GM19397 (cell line): ENCODE measurements at regions not wholly inside any gene's neighbourhood (a gene's known extent, or its start where the extent isn't known, plus 50 kb on each side); places are given as distances from the start of the nearest gene placed in this dataset.
"Not testable (repeated sequence)": the region's sequence is repeated elsewhere in the genome, so short reads cannot be mapped to it uniquely, and the experiment has no call there.

ENCODE experiments used
- ATAC-seq: cut with Tn5 transposase; IDR thresholded peaks from one replicate; pipeline ENCODE4 v1.9.1; 2021; ENCODE audit warnings: mild to moderate bottlenecking, moderate library complexity; ENCODE audit not compliant: unreplicated experiment

GRCh38 chr2:215833531-215834162, 179.7 kb downstream of the MREG start:
- no peak for ATAC-seq

DNA sequence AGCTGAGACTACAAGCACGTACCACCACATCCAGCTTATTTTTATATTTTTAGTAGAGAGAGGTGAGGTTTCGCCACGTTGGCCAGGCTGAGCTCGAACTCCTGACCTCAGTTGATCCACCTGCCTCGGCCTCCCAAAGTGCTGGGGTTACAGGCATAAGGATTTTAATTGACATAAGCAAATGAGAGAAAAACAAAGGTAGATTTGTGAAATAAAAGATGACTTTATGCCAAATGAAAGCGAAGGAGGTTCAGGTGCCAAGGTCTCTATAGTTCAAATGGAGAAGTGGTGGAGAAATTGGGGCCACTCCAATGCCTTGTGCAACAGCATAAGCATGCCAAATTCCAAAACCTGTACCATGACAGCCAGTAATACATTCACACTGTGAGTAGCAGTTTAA, 180.6 kb downstream of the MREG start:
- ATAC-seq, result no peak

- ATAC-seq, result no peak
Observed at GRCh38 chr2:215831296-215831913, 181.9 kb downstream of the MREG start.

- no peak for ATAC-seq
Observed at GRCh38 chr2:215830304-215830703, 183.0 kb downstream of the MREG start.

GRCh38 chr2:215829261-215829660, 184.1 kb downstream of the MREG start:
- ATAC-seq, result no peak

DNA sequence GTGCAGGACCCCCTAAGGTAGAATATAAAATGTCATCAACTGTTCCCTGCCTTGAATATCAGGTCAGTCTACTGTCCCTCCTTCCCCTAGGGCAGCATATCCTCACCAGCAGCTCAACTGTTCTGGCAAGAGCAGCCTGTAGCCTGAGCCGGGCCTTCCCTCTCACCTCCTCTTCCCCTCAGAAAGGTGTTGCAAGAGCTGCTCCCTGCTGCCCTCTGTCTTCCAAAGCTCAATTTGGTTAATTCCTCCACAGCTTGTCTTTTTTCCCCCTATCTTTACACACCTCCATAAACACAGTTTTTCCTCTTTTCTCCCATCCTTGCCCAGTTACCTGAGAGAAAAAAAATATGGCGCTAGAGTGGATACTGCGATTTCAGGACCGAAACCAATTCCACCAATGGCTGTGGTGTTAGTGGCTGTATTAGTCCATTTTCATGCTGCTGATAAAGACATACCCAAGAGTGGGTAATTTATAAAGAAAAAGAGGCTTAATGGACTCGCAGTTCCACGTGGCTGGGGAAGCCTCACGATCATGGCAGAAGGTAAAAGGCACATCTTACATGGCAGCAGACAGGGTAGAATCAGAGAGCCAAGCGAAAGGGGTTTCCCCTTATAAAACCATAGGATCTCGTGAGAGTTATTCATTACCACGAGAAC, 184.7 kb downstream of the MREG start:
- peak; percentile 84 for ATAC-seq

DNA sequence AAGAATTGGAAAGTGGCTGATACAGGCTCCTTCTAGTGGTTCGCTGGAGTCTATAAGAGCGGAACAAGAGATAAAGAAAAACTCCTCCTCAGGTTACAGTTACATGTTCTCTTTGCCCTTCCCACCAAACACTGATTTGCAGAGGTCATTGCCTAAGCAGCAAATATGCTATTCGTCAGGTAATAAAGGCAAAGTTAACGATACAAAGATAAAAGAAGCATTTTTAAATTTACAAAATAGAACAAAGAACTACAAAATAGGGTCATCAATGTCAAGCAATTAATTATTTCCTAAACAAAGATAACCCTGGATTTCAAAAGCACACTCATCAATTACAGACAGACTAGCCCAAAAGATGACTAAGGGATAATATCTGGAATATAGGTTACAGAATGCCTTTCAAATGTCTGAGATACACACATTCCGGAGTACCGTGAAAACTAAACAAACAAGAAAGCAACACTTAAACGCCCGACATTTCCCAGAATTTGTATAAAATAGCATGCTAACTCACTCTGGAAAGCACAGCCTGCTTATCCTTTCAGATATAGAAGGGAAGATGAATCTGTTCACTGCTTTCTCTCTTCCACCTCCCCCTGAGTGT, 186.4 kb downstream of the MREG start:
- no peak for ATAC-seq

- ATAC-seq, result no peak
Observed at GRCh38 chr2:215826376-215826775, 187.0 kb downstream of the MREG start.

GRCh38 chr2:215825707-215826106, 187.6 kb downstream of the MREG start:
- ATAC-seq, result no peak

GRCh38 chr2:215821298-215821697, 192.1 kb downstream of the MREG start:
- ATAC-seq, result not testable (repeated sequence)

DNA sequence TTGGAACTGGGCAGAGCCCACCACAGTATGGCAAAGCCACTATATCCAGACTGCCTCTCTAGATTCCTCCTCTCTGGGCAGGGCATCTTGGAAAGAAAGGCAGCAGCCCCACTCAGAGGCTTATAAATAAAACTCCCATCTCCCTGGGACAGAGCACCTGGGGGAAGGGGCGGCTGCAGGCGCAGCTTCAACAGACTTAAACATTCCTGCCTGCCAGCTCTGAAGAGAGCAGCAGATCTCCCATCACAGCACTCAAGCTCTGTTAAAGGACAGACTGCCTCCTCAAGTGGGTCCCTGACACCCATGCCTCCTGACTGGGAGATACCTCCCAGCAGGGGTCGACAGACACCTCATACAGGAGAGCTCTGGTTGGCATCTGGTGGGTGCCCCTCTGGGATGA, 193.6 kb downstream of the MREG start:
- not testable (repeated sequence) for ATAC-seq

DNA sequence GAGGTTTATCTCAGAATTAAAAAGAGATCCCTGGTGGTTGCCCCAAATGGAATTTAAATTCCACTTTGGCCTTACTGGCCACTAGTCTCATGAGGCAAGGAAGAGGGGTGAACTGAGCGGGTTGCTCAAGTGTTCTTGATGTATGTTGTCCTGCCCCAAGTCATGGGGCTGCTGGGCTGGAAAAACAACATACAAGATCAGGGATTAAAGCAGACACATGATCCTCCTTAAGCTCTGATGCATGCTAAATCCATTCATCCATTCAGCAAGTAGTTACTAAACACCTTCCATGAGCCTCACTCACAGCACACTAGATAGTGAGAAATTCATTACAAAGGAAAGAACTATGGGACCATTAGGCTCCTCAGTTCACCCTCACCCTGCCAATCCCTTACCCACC, 196.3 kb downstream of the MREG start:
- no peak for ATAC-seq

DNA sequence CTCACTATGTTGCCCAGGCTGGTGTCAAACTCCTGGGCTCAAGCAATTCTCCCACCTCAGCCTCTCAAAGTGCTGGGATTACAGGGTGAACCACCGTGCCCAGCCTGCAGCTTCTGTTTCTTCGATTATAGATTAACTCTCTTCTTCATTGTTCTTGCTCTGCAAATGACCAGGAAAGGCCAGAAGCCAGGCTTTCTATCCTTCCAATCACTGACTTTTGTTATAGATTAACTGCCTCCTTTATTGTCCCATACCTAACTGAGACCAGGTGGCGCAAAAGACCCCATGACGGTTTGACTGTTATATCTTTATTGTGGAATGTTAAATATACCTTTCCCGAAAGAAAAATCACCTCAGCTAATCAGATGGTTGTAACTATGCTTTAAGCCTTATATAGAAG, 196.9 kb downstream of the MREG start:
- ATAC-seq, result no peak

GRCh38 chr2:215815960-215816359, 197.4 kb downstream of the MREG start:
- ATAC-seq, result no peak

DNA sequence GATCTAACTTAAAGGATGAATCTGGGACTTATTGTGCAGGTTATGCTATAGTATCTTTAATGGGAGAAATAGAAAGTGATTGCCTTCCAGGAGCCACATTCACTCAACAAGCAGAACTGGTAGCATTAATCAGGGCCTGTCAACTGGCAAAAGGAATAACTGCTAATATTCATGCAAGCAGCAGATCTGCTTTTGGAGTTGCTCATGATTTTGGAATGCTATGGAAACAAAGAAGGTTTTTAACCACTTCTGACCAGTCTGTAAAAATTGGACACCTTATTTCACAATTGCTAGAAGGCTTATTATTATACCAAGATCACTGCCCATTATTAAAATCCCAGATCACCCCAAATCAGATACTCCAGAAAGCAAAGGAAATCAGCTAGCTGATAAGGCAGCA, 200.4 kb downstream of the MREG start:
- ATAC-seq, result no peak

DNA sequence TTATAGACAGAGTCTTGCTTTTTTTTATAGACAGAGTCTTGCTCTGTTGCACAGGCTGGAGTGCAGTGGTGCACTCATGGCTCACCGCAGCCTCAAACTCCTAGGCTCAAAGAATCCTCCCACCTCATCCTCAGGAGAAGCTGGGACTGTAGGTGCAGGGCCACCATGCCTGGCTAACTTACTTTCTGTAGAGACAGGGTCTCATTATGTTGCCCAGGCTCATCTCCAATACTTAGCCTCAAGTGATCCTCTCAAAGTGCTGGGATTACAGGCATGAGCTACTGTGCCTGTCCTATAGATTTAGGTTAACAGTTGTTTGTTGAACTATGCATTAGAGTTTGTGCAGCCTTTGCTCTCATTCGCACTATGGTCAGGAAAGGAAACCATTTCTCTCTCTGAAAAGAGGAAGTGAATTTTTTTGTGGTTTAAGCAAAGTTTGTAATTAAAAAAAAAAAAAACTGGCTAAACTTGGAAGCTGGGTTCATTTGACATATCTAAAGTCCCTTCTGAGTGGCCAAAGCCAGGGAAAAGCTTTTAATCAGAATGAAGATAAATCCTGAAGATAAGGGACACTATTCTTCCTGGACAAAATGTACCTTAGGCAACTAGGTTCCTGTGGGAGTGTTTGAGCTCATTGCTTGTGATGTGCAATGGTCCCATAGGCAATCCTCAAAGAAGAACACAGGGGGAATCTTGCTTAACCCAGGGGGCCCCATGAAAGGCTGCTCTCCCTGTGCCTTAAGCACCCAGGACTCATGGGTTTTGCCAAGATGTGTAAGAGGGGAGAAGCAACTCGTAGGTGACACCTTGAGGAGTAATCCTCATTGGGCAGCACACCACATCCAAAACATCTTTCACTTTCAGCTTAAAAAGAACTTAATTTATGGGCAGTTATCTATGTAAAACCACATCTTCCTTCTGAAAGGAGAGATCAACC, 201.7 kb downstream of the MREG start:
- peak; percentile 96 for ATAC-seq

DNA sequence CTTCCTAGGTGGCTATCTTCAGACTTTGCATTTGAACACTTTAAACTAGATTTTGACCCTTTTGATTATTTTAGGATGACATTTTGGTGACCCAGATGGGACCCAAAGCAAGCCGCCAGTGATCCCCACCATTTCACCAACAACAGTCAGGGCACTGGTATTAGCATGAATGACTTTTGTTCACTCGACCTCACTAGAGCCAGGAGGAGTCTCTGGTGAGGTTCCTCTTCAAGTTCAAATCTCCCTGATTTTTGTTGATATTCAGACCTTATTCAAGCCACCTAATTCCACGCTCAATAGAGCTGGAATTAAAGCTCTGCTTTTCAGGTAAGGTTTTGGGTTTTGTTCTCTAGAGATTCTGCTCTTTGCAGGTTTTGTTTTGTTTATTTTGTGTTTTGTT, 202.3 kb downstream of the MREG start:
- peak; percentile 27 for ATAC-seq

GRCh38 chr2:215808996-215809395, 204.4 kb downstream of the MREG start:
- no peak for ATAC-seq

DNA sequence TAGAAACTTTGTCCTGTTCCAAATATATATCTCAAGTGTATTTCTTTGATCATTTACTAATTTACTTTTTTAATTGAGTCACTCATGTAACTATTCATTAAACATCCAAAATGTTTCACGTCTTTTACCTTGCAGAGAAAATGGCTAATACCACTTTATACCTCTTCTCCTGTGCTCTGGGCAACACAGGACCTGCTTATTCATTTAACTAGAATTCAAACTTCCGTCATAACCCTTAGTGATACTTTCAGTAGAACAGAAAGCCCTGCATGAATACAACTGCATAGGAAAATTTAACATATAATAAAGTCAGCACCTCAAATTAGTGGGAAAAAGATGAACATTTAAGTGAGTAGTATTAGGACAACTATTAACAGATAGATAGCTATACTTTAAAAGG, 205.2 kb downstream of the MREG start:
- ATAC-seq, result no peak

DNA sequence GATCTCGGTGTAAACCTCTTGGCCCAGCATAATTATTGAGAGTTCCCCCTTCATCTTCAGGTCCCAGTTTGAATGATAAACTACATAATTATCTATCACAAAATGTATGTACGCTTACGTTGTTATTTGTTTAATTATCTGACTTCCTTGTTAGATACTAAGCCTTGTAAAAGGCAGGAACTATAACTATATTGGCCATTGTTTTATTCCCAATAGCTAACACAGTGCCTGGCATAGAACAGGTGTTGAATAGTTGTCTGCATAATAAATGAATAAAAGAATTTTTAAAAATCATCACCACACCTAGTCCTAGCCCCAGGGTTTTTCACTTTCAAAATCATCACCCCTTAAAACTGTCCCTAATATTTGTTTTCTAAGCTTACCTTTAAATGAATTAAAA, 207.9 kb downstream of the MREG start:
- ATAC-seq, result no peak

DNA sequence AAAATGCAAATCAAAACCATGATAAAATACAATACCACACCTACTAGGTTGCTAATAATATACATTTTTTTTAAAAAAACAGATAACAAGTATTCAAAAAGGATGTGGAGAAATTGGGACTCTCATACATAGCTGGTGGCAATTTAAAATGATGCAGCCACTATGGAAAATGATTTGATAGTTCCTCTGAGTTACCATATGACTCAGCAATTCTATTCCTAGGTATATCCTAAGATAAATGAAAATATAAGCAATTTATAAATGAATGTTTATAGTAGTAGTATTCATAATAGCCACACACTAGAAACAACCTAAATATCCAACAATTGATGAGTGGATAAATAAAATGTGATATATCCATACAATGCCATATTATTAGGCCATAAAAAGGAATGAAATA, 210.2 kb downstream of the MREG start:
- no peak for ATAC-seq
